ENCODE measurements at regions not wholly inside any gene's neighbourhood (a gene's known extent, or its start where the extent isn't known, plus 50 kb on each side); places are given as distances from the start of the nearest gene placed in this dataset.

DNA sequence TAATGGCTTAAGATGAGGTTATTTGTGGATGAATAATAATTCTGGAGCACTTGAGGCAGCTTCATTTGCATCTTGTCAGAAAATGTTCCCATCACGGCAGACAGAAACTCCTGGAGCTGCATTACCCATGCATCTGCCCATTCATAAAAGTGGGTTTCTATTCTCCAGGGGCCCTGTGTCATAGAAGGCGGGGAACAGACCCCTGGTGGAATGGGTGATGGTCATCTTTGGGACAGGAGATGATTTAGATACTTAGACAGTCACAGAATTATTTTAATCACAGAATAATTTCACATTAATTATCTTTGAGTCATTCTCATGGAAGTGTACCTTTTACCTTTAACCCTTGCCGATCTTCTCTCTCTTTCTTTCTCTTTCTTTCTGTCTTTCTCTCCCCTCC, 980.7 kb upstream of the TMEM132C start:
- no peak for DNase-seq (ENCODE audit: low spot score in 2 of 2)
- no peak for FAIRE-seq

DNA sequence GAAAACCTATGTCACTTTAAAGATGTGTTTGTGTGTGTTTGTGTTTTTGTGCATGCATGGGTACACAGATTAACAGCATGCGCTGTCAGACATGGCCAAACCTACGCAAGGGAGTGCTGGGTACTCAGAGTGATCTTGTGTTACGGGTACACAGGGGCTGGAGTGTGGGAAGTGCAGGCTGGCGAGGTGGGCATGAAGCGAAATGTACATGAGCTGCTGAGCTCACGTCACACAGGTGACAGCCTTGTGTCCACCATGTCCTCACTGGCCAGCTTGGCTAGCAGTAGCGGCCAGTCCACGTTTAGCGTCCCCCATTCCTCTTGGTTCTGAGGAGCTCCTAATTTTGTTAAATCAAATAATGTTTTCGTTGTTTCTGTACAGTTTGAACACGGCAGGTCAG, 979.7 kb upstream of the TMEM132C start:
- DNase-seq (ENCODE audit: low spot score in 2 of 2) = no peak
- no peak for FAIRE-seq

DNA sequence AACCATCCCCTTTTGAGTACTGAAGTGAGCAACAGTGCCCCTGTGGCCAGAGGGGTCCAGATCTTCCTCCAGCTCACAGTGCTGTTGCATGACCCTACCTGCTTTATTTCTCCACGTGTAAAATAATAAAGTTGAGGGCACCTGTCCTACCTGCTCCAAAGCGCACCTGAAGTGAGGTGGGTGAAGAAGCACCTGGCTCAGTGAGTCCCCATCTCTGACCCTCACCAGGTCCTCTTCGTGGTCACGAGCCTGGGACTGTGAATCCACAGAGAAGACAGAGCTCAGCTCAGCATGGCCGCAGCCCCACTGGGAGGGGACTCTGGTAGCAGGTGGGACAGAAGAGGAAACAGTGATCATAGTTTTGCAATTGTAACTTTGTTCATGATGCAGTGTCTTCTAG, 976.7 kb upstream of the TMEM132C start:
- DNase-seq (ENCODE audit: low spot score in 2 of 2) (no peak), FAIRE-seq (no peak)

DNA sequence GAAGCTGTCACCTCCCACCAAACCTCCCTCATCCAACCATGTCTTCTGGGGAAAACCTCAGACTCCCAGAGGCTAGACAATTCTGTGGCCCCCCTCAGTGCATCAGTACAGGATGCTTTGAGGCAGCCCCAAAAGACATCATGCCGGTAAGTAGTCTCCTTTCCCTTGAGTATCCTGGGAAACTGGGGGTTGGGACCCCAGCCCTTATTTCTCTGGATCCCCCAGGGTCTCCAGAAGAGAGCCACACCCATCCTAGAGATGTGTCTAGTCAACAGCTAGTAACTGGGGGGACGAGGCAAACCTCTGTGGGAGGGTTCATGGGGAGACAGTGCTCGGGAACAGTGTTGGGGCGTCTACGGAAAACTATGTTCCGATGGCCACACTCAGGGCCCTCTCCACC, 974.2 kb upstream of the TMEM132C start:
- DNase-seq (ENCODE audit: low spot score in 2 of 2) (no peak), FAIRE-seq (no peak)

DNA sequence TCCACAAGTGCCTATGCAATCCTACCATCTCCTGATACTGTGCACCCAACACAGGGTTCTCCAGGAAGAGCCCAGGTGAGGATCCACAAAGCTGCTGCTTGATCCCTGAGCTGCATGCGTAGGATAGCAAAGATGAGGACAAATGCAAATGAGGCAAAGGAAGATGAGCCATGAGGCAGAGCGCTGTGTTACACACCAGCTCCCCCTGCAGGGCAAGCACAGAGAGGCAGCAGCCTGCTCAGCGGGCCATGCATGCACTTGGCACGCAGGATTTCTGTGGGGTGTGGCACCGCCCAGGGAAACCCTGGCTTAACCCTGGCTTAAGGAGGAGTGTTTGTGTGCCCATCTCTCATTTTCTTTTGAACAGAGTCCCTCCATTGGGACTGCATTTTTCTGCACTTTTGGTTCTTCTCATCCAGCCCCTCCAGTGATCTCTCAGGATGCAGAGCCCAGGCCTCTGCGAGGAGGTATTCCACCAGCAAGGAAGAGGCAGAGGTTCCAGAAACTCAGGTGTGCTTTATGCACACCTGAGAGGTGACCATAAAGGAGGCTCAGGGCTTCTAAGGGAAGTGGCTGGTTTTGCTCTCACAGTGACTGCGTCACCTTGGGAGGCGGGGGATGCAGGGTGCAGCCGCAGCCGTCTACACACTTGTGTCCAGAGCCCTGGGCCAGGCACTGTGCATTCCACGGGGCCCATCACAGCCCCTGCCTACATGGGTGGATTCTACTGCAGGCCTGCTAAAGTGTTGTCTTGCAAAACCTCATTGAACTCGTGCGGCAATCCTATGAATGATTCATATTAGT, 973.3 kb upstream of the TMEM132C start:
- no peak for FAIRE-seq
- DNase-seq (ENCODE audit: low spot score in 2 of 2) = peak in 1 of 2 donors; percentile 32

DNA sequence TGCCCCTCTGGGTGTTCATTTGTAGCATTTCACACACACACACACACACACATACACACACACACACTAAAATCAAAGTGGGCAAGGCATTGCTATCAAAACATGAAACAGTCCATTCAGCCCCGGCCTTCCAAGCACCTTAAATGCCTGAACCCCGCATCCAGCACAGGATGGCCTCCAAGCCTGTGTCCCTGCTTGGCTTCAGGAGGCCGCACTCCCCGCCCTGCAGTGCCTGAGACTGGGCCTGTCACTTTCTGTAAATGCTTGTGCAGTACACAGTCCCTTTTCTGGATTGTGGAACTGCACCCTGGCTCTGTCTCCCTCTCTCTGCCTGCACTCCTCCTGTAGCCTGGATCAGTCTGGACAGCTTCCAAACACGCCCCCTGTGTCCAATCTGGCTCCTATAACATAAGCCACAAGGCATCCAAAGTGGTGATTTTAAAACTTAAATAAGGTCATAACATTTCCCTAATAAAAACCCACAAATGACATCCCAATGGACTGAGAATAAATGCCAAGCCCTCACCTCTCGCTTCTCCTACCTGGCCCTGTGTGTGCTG, 972.2 kb upstream of the TMEM132C start:
- DNase-seq (ENCODE audit: low spot score in 2 of 2) = no peak
- no peak for FAIRE-seq

DNA sequence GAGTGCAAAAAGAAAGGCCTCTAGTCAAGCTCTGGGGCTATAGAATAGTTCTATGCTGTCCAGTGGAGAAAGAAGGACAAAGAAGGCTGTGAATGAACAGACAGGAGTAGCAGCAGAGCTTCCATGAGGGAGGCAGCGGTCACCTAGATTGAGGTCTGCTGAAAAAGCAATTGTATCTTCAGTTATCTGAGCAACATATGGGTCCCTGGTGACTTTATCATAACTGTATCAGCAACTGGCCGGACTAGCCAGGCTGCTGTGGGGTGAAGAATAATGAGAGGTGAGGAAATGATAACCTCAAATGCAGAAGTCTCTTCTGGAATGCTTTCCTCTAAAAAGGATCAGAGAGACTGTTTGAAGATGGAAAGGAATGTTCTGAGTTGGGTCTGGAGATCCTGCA, 971.3 kb upstream of the TMEM132C start:
- no peak for FAIRE-seq
- no peak for DNase-seq (ENCODE audit: low spot score in 2 of 2)

DNA sequence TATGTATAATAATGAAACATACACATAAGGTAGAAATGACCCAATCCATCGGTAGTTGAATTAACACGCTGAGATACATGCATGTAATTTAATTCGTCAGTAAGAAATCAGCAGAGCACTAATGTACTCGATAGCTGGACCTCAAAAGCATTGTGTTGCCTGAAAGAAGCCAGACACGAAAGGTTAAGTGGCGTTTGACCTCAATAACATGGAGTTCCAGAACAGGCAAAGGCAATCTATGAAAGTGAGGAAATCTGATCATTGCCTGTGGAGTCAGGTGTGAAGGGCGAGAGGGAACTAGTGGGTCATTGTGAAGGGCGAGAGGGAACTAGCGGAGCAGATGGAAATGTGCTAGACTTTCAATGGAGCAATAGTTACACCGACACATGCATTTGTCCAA, 970.4 kb upstream of the TMEM132C start:
- DNase-seq (ENCODE audit: low spot score in 2 of 2) (no peak), FAIRE-seq (no peak)

DNA sequence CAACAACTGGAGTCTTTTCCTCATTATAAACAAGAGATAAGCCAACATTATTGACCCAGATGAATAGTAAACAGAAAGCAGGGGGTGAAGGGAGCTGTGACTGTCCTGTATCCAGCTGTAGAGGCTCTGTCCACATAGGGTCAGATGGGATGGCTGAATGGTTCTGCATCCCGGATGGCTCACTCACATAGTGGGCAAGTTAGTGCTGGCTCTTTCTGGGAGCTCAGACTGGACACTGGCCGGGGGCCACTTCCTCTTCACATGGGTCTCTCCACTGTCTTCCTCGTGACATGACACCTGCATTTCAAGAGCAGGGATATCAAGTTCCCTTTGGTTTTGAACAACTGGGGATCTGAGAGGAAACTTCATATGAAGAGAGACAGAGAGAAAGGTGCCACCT, 969.6 kb upstream of the TMEM132C start:
- DNase-seq (ENCODE audit: low spot score in 2 of 2) (no peak), FAIRE-seq (no peak)

DNA sequence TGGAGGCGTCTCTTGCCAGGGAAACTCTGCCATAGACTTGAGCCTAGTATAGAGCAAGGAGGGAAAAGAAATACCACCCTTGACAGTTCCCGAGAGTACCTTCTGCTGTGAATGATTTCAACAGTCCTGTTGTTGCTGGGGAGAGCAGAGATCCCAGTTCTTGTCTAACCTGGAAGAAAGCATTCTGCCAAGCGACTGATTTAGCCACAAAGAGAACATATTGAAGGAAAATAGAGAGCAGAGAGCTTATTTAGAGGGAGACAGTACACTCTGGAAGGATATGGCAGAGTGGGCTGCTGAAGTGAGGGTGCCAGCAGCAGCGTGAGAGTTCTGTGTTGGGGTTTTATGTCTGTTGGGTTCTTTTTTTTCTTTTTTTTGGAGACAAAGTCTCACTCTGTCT, 966.9 kb upstream of the TMEM132C start:
- DNase-seq (ENCODE audit: low spot score in 2 of 2) (no peak), FAIRE-seq (no peak)

DNA sequence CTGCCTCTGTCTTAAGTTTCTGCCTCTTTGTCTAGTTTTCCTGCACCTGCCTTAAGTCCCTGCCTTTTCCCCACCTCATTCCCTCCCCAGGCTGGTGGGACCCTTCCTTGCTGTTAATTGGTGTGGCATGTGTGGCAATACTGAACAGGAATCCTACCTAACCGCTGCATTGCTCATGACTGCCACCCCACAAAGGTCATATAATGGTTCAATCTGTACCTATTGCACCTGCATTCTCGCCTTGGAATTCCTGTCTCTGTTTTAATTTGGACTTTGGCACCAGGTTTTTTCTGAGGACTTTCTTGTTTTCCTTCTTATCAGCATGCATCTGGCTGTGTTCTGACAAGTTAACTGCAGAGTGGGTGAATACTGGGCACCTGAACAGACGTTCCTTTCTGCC, 966.2 kb upstream of the TMEM132C start:
- FAIRE-seq = no peak

DNA sequence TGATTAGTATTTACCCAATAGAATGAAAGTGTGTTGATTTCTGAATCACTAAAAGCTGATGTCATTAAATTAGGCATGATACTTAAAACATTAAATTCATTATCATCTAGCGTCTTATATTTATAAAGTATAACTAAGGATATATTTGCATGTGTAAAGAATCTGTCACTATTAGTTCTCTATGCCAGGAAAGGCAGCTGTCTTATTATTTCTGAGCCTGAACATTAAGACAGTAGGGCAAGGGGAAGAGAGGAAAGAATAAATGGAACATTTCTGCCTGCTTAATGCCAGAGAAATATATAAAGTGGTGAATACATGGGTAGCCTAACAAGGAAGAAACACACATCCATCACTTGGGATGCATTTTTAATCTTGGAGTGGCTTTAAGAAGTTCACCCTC, 965.1 kb upstream of the TMEM132C start:
- DNase-seq (ENCODE audit: low spot score in 2 of 2) = no peak

More for the DNA sequence above, 966.2 kb upstream of the TMEM132C start:
- no peak for DNase-seq (ENCODE audit: low spot score in 2 of 2)

DNA sequence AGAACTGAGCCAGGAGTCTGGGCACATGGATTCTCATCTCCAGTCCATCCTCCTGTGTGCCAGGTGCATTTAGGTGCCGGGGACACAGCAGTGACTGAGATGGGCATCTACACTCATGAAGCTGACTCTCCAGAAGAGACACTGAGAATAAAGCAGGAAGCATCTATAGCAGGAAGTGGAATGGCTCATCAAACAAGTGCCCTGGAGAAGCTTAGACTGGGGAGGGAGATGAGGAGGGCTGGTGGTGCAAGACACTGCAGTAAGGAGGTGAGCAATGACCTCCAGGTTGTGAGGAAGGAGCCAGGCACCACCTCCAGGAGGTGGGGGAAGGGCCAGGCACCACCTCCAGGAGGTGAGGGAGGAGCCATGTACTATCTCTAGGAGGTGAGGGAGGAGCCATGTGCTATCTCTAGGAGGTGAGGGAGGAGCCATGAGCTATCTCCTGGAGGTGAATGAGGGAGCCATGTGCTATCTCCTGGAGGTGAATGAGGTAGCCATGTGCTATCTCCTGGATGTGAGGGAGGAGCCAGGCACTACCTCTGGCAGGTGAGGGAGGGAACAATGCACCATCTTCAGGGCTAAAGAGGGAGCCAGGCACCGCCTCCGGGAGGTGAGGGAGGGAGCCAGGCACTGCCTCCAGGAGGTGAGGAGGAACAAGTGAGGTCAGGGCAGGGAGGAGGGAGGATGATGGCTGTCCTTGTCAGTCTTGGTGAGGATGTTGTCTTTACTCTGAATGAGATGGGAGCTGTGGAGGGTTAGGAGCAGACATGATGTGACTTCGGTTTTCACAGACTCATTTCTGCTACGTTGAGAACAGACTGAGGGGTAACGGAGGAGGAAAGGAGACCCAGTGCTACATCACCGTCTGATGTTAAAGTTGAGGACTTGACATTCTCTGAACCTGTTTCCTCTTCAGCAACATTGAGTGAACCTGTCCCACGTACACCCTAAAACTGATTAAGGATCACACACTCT, 961.9 kb upstream of the TMEM132C start:
- no peak for FAIRE-seq
- DNase-seq (ENCODE audit: low spot score in 2 of 2) = no peak

More for the DNA sequence above, 965.1 kb upstream of the TMEM132C start:
- no peak for FAIRE-seq

DNA sequence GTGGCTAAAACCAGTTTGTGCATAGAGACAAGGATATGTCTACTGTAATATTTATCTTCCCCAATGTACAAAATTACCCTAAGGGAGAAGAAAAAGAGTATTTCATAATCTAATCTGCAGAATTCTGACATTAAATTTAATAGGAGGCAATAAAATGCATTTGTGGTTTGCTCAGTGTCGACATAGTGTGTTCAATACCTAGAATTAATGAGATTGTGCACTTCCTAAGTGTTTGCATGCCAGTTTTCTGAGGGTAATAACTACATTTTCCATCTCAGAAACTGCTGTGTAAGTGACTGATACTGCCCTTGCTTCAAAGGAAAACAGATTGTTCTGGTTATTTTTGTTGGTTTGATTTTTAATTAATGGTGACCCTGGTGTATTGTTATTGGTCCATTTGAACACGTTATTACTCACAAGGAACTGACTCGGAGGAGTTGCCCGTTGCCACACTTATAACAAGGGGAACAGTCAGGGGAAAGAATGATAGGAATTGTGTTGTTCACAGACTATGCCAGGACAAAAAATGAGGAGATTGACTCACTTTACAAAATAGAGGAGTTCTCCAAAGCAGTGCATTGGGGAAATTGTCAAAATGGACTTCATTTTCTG, 960.3 kb upstream of the TMEM132C start:
- DNase-seq (ENCODE audit: low spot score in 2 of 2) (no peak), FAIRE-seq (no peak)

DNA sequence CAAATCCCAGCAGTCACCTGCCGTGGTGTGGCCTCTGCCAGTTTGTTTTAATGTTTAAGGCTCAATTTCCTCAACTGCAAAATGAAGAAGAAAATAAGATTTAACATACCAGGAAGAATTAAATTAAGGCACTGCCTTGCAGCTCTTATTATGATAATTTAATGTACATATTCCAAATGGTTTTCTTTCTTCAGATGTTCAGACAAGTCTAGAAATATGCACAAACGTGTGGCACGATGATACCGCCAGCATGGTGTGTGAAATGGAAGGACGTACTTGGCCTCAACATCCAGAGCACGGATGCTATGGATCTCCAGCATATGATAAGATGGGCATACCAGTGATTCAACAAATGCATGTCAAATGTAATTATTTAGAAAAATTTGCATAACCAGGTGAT, 959.4 kb upstream of the TMEM132C start:
- FAIRE-seq = no peak

DNA sequence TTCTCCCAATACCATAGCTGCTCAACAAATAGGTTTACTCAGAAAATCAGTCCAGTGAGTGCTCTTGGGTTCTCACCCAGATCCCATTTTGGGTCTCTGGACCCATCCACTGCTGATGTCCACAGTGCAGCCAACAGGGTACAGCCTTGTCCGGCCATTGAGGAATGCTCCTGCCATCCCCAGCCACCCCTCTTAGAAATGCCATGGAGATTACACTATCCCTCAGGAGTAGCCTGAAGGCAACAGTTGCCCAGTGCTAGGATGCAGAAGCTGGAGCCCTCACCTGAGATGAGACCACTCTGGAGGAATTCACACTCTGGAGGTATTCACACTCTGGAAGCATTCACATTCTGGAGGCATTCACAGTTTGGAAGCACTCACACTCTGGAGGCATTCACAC, 958.8 kb upstream of the TMEM132C start:
- FAIRE-seq = no peak

More for the DNA sequence above, 959.4 kb upstream of the TMEM132C start:
- no peak for DNase-seq (ENCODE audit: low spot score in 2 of 2)

DNA sequence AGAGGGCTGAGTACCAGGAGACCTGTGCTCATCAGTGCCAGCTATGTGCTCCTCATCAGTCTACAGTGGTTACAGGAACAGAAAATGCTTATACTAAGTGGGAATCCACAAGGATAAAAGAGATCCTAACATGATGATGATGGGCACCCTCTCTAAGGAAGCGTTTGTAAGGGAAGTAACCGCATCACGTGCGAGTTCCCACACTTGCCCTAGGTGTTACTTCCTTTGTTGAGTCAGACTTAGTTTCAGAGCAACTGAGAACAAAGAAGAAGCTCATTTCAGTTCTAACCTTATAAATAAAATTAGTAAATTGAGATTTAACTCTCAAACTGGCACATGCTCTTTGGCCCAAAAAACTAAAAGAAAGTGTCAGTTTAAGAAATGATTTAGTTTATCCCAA, 956.4 kb upstream of the TMEM132C start:
- FAIRE-seq (no peak), DNase-seq (ENCODE audit: low spot score in 2 of 2) (no peak)

More for the DNA sequence above, 958.8 kb upstream of the TMEM132C start:
- no peak for DNase-seq (ENCODE audit: low spot score in 2 of 2)

DNA sequence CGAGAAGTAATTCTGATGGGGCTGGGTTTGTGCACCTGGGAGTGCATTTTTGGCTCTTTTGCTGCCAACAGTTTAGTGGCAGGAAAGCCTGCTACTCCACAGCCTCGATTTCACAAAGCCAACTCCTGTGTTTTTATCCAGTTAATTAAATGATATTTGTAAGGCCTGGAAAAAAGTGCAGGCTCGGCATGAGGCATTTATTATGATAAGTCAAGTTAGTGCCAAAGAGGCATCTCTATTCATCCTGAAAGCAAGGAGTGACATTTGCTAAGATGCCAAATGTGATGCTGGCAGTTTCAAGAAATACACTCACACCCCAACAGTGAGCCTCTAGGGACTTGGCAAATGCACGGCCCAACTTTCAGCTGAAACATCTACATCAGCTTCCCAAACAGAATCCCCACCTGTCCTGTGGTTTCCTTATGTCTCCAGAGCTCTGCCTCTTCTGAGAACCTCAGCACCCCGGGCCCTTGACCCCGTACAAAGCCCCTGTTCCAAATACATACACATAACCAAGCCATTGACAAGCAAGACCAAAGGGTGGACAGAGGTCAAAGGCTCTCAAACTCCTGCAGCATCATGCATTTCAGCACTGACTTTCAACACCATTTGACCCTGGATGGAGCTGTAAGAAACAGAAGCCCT, 955.1 kb upstream of the TMEM132C start:
- DNase-seq (ENCODE audit: low spot score in 2 of 2) (no peak), FAIRE-seq (no peak)

DNA sequence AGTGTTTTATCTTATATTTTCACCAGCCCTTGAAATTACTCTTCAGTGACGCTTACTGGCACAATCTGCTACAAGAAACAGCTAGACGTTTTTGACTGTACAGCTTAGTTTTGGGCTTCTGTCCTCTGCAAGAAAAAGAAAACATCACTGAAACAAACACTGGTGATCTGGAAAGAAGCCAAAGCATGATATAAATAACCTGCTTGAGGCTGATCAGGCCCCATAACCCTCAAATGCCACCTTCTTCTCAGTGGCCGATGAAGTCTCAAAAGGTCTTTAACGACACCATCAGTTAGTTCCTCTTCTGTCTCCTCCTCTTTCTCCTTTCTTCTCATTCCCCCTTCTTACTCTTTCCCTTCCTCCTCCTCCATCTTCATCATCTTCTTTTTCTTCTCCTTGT, 942.3 kb upstream of the TMEM132C start:
- FAIRE-seq (no peak), DNase-seq (ENCODE audit: low spot score in 2 of 2) (no peak)

DNA sequence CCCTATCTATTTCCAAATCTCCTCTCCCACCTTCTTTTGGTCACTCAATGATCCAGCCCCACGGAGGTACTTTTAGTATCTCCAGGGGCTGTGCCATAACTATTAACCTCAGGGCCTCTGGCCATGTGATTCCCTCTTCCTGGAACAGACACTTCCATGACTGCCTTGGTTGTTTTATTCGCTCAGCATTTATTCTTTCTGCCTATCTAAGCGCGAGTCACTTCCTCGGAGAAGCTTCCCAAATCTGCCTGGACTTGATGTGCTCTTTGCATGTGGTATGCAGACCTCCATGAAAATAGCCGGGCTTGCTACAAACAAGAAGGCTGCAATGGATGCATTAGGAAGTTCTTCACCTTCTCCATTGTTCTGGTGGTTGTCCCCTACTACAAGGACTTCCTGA, 939.0 kb upstream of the TMEM132C start:
- no peak for DNase-seq (ENCODE audit: low spot score in 2 of 2)
- no peak for FAIRE-seq

All from frontal cortex (tissue), 3 donors.